HG03095 (cell line): ENCODE measurements at regions not wholly inside any gene's neighbourhood (a gene's known extent, or its start where the extent isn't known, plus 50 kb on each side); places are given as distances from the start of the nearest gene placed in this dataset.

Experiments
- ATAC-seq: cut with Tn5 transposase; IDR thresholded peaks from one replicate; pipeline ENCODE4 v1.9.1; 2021; ENCODE audit warnings: moderate library complexity; ENCODE audit not compliant: unreplicated experiment

DNA sequence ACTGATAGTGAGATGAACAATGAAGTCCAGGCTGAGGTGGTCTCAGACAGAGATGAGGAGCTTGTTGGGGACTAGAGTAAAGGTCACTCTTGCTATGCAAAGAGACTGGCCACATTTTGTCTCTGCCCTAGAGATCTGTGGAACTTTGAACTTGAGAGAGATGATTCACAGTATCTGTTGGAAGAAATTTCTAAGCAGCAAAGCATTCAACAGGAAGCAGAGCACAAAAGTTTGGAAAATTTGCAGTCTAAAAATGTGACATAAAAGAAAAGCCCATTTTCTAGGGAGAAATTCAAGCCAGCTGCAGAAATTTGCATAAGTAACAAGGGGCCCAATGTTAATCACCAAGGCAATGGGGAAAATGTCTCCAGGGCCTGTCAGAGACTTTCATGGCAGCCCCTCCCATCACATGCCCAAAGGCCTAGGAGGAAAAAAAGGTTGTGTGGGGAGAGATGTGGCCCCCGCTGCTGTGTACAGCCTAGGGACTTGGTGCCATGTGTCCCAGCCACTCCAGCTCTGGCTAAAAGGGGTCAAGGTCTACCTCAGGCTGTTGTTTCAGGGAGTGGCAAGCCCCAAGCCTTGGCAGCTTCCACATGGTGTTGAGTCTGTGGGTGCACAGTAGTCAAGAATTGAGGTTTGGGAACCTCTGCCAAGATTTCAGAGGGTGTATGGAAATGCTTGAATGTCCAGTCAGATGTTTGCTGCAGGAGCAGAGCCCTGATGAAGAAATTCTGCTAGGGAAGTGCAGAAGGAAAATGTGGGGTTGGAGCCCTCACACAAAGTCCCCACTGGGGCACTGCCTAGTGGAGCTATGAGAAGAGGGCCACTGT is 262.8 kb downstream of the DKK2 start:
- no peak for ATAC-seq

DNA sequence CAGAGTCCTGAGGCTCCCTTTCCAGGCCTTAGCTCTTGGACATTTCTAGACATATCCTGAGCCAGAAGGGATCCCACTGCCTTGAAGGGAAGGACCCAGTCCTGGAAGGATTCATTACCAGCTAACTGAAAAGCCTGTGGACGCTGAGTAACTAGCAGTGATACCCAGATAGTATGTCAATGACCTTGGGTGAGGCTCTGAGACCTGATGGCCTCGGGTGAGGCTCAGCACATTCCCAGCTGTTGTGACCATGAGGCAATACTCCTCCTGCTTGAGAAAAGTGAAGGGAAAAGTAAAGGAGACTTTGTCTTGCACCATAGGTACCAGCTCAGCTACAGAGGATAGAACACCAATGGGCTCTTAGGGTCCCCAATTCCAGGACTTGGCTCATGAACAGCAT is 268.1 kb downstream of the DKK2 start:
- no peak for ATAC-seq

DNA sequence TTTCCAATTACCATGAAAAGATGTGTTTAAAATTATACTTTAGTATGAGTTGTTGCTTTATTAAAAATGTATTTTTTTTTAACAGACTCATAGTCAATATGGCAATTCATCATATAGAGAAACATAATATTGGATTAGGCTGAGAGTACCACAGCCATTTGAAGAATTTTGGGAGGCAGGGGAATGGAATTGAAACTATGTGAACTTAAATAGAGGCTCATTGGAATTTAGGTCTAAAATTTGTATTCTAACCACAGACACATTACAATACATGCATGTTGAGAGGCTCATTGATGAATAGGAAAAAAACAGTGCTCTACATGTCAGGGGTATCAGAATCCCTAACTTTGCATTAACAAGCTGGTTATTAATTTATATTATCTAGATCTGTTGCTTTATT is 269.6 kb downstream of the DKK2 start:
- ATAC-seq: no peak

DNA sequence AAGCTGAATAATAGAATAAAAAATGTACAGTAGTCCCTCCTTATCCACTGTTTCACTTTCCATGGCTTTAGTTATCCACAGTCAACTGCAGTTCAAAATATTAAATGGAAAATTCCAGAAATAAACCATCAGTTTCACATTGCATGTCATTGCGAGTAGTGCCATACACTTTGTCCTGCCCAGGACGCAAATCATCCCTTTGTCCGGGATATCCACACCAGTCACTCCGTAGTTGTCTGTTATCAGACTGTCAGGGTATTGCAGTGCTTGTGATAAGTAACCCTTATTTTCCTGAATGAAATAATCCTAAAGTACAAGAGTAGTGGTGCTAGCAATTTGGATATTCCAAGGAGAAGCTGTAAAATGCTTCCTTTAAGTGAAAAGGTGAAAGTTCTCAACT is 271.3 kb downstream of the DKK2 start:
- no peak for ATAC-seq

DNA sequence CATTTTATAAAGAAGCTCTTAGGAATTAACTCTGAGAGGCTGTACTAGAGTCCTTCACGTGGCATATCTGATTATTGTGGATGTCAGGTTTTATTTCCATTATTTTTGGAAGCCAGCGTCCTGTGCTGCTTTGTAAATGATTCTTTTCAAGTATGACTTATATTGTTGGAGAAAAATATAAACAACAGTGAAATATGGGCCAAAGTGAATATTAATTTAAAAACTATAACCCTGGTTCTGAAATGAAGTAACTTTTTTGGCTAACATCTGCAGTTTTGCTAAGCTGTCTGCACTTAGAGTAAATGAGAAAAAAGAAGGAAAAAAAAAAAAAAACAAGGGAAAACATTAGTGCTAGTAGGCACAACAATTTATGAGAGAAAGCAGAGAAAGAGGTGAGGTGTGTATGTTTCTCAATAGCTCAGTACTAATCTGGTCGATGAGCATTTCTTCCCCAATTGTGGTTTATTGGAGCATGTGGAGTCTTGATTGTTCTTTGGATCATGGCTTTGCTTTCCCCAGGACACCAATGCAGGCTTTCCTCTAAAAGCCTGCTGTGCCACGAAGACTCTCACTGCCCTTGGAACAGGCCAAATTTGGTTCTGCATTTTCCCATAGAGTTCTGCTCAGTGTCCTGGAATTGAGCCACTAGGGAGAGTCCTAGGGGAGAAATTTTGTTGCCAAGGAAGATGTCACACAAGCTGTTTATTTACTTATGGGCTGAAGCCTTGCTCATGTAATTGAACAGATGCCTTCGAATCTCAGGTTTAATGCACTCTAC is 273.3 kb downstream of the DKK2 start:
- no peak for ATAC-seq

DNA sequence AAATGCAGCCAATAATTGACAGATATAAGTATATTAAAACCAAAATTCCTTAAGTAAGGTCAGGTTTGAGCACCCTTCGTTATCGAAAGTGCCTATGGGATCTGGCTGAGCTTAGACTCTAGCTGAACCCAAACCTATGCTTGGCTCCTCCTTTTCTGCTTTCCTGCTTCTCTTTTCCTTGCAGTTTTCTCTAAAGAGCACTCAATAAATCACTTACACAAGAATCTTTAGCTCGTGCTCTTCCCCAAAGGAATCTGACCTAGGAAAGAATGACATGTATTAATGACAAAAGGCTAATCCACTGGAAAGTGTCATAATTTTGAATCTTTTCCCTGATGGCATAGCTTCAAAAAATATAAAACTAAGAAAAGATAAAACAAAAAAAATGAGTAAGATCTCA is 282.7 kb downstream of the DKK2 start:
- no peak for ATAC-seq

DNA sequence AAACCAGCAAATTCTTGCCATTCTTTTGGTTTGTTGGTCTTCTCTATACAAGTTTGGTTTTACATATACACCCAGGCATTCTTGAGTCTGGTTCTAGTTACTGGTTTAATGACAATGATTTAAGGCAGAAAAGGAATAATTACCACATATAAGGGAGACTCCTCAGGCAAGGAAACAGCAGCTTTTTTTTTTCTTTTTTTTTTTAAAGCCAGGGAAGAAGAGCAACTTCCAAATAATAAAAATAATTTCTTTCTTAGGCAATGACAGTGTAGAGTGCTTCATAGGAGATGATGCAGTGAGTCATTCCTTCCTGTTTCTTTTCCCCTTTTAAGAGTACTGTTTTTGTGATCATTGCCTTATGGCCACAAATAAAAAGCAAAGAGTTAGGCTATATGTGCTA is 289.7 kb downstream of the DKK2 start:
- ATAC-seq: no peak

DNA sequence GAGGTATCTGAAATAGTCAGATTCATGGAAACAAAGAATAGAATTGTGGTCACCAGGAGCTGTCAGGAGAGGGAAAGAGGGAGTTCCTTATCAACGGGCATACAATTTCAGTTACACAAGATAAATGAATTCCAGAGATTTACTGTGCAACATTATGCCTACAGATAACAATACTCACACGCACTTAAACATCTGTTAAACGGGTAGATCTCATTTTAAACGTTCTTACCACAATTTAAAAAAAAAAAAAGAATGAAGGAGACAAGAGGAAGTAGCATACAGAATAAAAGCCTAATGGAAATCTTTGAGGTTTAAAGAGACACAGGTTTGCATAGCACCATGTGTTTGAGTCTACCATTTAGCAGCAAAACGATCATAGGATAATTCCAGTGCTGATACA is 298.0 kb downstream of the DKK2 start:
- ATAC-seq: no peak

DNA sequence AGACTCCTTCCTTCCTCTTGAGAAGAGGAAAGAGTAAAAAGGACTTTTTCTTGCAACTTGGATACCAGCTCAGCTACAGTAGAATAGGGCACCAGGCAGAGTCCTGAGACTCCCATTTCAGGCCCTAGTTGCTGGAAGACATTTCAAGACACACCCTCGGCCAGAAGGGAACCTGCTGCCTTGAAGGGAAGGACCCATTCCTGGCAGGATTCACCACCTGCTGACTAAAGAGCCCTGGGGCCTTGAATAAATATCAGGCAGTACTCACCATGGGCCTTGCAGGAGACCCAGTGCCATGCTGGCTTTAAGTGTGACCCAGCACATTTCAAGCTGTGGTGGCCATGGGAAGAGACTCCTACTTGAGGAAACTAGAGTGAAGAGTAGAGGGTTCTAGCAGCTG is 317.6 kb downstream of the DKK2 start:
- ATAC-seq: no peak

DNA sequence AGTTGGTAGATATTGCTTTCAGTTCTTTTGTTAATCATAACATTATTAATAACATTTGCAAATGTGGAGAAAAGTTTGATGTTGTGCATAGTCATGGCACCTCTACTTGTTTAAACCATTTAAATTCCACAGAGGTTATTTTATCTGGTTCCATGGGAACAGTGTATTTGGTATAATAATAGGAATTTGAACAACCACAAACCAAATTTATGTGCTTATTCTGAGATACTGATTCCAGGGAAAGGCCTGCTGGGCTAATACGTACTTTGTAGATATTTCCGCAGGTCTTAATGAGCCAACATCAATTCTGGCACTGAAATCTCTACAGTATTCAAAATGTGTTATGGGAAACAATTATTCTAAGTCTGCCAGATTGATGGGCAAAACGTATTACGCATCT is 319.0 kb downstream of the DKK2 start:
- ATAC-seq: no peak

DNA sequence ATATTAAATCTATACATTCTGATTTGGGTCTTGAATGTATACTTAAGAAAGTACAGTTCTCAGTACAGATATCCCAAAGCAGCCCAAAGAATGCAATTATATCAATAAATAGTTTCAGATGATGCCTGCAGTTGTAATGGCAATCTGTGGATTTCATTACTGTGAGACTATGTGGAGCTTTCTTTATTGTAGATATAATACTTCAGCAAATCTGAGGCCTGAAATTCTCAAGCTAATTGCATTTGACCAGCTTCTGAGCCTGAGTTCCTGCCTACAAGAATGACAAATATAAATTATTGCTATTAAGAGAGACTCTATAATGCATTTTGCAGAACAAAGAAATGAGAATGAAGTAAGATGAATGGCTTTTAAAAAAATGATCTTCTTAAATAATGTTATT is 320.3 kb downstream of the DKK2 start:
- no peak for ATAC-seq

DNA sequence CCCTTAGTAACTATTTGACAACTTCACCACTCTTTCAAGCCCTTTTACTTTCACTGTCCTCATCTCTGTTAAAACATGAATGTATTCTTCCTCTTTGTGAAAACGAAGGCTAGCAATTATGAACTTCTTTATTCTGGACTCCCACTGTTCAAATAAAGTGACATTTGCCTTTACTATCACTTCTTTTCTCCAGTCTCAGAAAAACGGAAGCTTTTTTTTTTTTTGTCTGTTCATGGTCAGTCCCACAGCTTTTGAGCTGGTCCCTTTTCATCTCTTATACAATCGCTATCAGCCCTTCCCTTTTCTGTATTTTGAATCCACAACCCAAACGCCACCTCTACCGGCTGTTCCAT is 327.7 kb downstream of the DKK2 start:
- no peak for ATAC-seq

DNA sequence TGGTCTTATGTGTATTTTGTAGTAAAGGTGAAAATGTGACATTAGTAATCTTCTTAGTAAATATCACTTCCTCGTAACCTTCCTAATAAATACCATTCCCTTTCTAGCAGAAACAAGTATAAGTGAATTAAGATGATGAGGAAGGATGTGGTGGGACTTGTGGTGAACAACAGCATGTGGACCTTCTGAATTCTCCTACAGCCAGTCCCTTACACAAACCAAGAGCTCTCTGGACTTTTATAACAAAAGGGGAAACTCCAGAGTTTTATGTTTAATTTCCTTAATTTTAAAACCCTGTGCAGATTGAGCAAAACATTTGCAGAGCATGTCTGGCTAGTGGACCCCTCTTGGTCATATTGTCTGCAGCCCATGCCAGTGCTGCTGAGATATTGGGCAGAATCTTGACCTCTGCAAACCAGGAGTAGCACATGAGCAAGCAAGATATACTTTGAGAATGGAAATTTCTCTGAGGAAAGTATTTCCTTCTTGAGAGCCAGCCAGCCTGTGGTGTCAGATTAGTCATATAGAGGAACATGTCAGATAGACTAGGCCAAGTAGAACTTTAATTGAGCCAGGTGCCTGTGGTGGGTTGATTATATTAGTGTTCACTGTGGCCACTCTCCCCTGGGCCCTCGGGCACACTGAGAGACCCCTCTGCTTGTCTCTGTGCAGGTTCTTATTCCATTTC is 328.2 kb downstream of the DKK2 start:
- ATAC-seq: no peak

DNA sequence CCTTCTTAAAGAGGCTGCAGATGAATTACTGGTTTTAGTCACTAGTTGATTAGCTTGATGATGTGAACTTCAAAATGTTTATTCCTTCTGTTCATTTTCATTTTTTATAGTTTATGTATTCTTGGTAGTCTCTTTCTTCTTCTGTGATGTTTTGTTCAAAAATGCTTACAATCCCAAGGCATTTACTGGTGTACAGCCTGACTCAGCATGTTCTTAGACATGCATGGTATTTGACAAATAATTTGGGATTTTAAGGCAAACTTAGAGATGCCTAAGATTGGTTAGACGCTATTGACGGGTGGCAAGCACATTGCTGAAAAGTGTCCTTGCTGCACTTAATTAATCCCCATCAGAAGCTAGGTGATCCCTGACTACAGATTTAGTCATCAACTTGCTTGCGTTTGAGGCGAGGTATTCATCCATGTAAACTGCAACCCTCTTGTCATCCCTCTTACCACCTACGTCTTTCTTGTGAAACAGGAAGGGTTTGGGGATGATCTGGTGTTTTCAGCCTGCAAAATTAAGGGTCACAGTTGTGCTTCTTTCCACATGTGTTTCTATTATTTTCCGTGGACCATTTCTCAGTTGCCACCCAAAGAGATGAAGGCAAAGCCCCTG is 331.8 kb downstream of the DKK2 start:
- ATAC-seq: no peak

DNA sequence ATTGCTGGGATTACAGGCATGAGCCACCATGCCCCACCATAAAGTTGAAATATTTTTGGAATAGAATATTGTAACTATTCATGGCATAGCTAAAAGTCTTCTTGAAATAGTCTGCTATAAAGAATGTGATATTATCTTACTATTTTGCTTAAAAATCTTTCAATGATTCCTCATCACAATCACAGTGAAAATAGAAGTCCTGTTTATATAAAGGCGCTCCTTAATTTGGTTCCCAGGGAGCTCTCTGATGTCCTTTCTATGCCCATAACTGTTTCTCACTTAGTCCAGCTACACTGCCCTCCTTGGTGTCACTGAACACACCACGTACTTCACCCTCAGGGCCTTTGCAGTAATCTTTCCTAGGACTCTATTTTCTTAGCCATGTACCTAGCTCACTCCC is 331.7 kb upstream of the GIMD1 start:
- ATAC-seq: no peak

DNA sequence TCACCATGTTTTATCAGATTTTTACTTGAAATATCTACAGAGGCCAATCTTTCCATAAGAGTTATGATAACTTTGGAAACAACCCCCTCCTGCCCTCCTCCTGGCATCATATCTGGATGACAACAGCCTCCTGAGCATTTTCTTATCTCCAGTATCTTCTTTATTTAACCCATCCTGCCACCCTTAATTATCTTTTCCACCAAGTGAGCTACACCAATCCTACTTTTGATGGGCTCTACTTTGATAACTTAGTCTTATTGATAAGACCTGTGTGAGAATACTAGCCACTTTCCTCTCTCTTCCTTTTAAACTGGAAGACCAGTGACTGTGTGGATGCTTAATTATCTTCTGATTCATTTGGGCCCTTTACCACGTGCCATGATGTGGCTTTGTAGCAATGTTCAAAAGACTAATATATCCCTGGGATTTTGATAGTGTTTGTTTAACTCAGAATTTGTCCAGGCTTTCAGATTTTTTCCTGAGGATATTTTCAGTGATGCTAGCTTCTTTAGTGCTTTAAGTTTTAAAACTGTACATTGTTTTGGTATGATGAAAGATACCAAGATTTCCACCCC is 330.1 kb upstream of the GIMD1 start:
- no peak for ATAC-seq

DNA sequence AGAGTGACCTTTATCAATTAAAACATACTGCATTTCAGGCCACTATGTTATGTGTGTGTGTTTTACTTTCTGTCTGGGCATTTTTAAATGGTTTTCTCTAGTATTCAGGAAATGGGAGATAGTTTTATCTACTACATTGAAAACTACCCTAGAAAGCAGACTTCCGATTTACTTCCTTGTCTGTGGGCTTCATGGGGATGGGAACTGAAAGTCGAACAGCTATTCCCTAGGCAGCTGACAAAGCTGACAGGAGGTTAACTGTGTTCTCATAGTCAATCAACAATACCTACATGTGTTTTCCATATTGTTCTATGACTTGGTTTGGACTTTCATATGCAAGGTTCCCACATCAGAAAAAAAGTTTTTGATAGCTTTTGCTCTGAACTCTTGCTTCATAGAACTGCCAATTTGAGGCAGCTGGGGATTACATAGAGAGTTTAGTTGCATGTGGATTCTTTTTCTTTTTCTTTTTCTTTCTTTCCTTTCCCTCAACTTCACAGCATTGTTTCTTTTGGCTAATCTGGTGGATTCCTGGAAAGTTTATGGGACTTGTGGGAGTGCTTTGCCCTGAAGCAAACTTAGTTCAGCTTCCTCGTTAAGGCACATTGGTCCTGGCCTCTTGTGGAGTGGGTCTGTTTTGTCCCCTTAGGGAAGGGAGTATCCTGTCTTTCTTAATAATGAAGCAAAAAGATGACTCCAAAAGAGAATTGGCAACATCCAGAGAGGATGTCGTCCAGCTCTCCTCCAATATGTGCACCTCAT is 327.1 kb upstream of the GIMD1 start:
- no peak for ATAC-seq

DNA sequence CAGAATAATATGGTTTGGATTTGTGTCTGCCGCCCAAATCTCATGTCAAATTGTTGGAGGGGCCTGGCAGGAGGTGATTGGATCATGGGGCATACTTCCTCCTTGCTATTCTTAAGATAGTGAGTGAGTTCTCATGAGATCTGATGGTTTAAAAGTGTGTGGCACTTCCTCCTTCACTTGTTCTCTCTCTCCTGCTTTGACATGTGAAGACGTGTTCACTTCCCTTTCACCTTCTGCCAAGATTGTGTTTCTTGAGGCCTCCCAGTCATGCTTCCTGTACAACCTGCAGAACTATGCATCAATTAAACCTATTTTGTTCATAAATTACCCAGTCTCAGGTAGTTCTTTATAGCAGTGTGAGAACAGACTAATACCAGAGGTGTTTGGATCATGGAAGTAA is 325.7 kb upstream of the GIMD1 start:
- ATAC-seq: no peak

DNA sequence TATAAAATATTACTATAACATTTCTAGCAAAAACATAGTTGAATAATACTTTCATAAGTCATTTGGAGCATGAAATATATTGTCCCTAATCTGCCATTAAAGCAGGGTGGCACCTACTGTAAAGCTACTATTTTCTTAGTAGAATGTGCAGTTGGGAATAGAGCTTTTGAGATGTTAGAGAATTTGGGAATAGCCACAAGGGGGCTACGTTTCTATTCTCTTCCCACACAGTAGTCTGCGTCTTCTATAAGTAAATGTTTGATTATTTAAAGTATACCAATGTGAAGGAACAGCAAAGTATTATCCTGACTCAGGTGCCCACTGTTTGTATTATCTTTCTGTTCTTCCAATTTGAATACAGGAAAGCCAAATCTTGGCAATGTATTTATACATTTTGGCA is 323.2 kb upstream of the GIMD1 start:
- no peak for ATAC-seq

DNA sequence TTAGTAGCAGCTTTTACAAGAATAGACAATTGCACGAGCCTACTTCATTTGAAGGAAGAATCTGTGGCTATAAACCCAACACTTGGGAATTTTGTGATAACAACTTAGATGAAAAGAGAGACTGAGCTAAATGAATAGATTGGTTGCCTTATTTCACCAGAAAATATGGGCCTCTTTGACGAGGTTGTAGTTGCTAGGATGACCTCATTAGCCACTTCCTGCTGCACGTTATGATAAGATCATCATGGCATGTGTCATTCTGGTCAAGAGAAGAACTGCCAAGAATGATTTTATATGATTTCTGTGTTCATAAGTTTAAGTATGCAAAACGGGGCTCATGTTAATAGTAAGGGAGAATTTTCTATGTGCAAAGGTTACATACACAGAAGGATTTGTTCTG is 321.9 kb upstream of the GIMD1 start:
- ATAC-seq: no peak

DNA sequence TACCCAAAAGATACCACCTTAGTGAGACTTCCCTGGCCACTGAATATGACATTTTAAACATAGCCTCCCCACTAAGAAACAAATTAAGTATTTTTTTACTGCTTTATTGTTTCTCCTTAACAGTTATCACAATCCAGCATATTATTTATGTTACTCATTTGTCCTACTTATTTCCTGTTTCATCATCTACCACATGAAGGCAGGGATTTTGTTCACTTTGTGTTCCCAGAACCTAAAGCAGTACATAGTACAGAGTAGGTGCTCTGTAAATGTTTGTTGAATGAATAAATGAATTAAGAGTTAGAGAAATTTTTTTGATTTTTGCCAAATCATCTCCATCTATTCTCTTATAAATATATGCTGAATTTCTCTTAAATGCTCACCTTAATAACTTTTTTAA is 318.4 kb upstream of the GIMD1 start:
- ATAC-seq: no peak
